Sigmoid colon (tissue), 6 donors: ENCODE measurements at regions not wholly inside any gene's neighbourhood (a gene's known extent, or its start where the extent isn't known, plus 50 kb on each side); places are given as distances from the start of the nearest gene placed in this dataset.

ENCODE experiments used
- DNase-seq: peaks from one replicate; pipeline ENCODE4 v3.0.0-alpha.2; 2019
- H3K27ac ChIP-seq, 4 donors: fragments of 200-600 bp; sonication (generic); one replicate each; pipeline ENCODE4 v1.5.1; 2016 to 2019; ENCODE audit warnings: mild to moderate bottlenecking in 1 of 4
- H3K27me3 ChIP-seq, 3 donors: fragments of 200-600 bp; sonication (generic); one replicate each; pipeline ENCODE4 v1.5.1; 2019; ENCODE audit warnings: mild to moderate bottlenecking in 1 of 3
- H3K36me3 ChIP-seq, 4 donors: fragments of 200-600 bp; sonication (generic); one replicate each; pipeline ENCODE4 v1.5.1; 2016 to 2019
- H3K4me1 ChIP-seq, 4 donors: fragments of 200-600 bp; sonication (generic); one replicate each; pipeline ENCODE4 v1.5.1; 2017 to 2019
- H3K4me3 ChIP-seq, 4 donors: fragments of 200-600 bp; sonication (generic); one replicate each; pipeline ENCODE4 v1.5.1; 2017 to 2019; ENCODE audit warnings: mild to moderate bottlenecking in 2 of 4, moderate library complexity in 1 of 4
- H3K9me3 ChIP-seq, 4 donors: fragments of 200-600 bp in 3 of 4; sonication (generic) in 3 of 4; one replicate each; pipeline versions ENCODE4 v1.5.1 to v1.6.1; 2013 to 2019
- EP300 ChIP-seq, 4 donors: sonication (generic); formaldehyde crosslinking; IDR thresholded peaks; one replicate each; pipeline ENCODE4 v1.6.1; 2017; ENCODE audit warnings: antibody characterized with exemption in 4 of 4
- POLR2A ChIP-seq, 2 donors: fragments of 450-650 bp; IDR thresholded peaks; one replicate each; pipeline ENCODE4 v1.6.1; 2016; ENCODE audit warnings: antibody characterized with exemption in 2 of 2, mild to moderate bottlenecking in 2 of 2, moderate library complexity in 2 of 2
- POLR2AphosphoS5 ChIP-seq, 4 donors: sonication (generic); formaldehyde crosslinking; IDR thresholded peaks; one replicate each; pipeline ENCODE4 v1.6.1; 2017; ENCODE audit warnings: antibody characterized with exemption in 4 of 4
- WGBS, 2 donors: extraction: QIAGEN DNeasy Blood & Tissue Kit; methylation state at CpG; one replicate each; pipeline ENCODE4 v1.1.7; 2013; 5-methylcytosine and 5-hydroxymethylcytosine counted together
- intact Hi-C: fragments of 100-400 bp; cut with DNase I; formaldehyde crosslinking; loops from one replicate; pipeline ENCODE4 v1.15.1; 2023
- TF ChIP-seq, protein P1 (sequence below), 4 experiments: fragments of 450-650 bp in 3 of 4; fragments of 200-600 bp in 1 of 4; IDR thresholded peaks; one replicate each; pipeline ENCODE4 v1.5.1; 2016 to 2019; ENCODE audit warnings: antibody characterized with exemption in 4 of 4, mild to moderate bottlenecking in 3 of 4, moderate library complexity in 2 of 4
- donor health status: healthy with polysubstance abuse.
- donor health status: healthy.

DNA sequence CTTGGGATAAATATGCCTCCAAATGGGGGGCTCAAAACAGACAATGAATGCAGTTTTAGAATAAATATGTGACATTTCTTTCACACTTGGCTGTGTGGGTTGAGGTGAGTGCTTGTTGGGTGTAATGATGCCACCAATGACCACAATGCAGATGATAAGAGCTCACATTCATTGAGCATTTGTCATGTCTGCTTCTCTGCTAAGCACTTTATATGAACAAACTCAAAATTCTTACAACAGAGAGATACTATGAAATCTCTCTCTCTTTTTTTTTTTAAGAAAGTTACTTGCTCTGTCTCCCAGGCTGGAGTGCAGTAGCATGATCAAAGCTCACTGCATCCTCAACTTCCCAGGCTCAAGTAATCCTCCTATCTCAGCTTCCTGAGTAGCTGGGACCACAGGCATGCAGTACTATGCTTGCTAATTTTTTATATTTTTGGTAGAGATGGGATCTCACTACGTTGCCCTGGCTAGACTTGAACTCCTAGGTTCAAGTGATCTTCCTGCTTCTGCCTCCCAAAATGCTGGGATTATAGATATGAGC lies 185.4 kb downstream of the JCAD start:
- 64 to 83% methylated on average over 1 of the region's 1 CpG for WGBS, 2 donors
- Histone ChIP-seq H3K4me3 (no peak overlapping the region), H3K27ac (no peak overlapping the region), H3K9me3 (no peaks in the 10 kb centered on the region), H3K27me3 (no peaks in the 10 kb centered on the region), H3K4me1 (peaks cover 0 to 23% (median 17%) of the 10 kb centered on the region in 4 donors), H3K36me3 (no peaks in the 10 kb centered on the region)
- intact Hi-C loops, result loop anchor here (5.0 kb wide), 1 partner anchor 73 kb away; no protein-coding TSS in a partner anchor
- DNase-seq, result no peak
- no peak for TF ChIP-seq POLR2A (IDR thresholded peaks at IDR 0.05)

- DNase-seq, result no peak
- Histone ChIP-seq H3K4me3 (no peak overlapping the region), H3K36me3 (no peaks in the 10 kb centered on the region), H3K9me3 (no peaks in the 10 kb centered on the region), H3K27ac (peak overlapping the region in 3 of 4 donors; percentile 59 to 71 (median 67)), H3K4me1 (peaks cover 0 to 23% (median 12%) of the 10 kb centered on the region in 4 donors), H3K27me3 (no peaks in the 10 kb centered on the region)
- WGBS, 2 donors, result 68 to 93% methylated on average over 2 of the region's 2 CpGs
- no peak for TF ChIP-seq EP300 (IDR thresholded peaks at IDR 0.05)
- TF ChIP-seq, protein P1, sequence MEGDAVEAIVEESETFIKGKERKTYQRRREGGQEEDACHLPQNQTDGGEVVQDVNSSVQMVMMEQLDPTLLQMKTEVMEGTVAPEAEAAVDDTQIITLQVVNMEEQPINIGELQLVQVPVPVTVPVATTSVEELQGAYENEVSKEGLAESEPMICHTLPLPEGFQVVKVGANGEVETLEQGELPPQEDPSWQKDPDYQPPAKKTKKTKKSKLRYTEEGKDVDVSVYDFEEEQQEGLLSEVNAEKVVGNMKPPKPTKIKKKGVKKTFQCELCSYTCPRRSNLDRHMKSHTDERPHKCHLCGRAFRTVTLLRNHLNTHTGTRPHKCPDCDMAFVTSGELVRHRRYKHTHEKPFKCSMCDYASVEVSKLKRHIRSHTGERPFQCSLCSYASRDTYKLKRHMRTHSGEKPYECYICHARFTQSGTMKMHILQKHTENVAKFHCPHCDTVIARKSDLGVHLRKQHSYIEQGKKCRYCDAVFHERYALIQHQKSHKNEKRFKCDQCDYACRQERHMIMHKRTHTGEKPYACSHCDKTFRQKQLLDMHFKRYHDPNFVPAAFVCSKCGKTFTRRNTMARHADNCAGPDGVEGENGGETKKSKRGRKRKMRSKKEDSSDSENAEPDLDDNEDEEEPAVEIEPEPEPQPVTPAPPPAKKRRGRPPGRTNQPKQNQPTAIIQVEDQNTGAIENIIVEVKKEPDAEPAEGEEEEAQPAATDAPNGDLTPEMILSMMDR (IDR thresholded peaks at IDR 0.05), result no peak
- TF ChIP-seq POLR2AphosphoS5 (IDR thresholded peaks at IDR 0.05), result no peak
- TF ChIP-seq POLR2A (IDR thresholded peaks at IDR 0.05), result no peak
- intact Hi-C loops, result loop anchor here (5.0 kb wide), 1 partner anchor 77 kb away; no protein-coding TSS in a partner anchor
Measured at GRCh38 chr10:29870522-29871044, 188.8 kb downstream of the JCAD start.

GRCh38 chr10:29869593-29869992 lies 189.8 kb downstream of the JCAD start:
- H3K4me1 ChIP-seq, result peaks cover 0 to 23% (median 12%) of the 10 kb centered on the region in 4 donors
- H3K4me3 ChIP-seq, result no peak overlapping the region
- no peaks in the 10 kb centered on the region for H3K9me3 ChIP-seq
- no peaks in the 10 kb centered on the region for H3K36me3 ChIP-seq
- H3K27ac ChIP-seq, result peak overlapping the region in 3 of 4 donors; percentile 59 to 71 (median 67)
- no peak for DNase-seq
- TF ChIP-seq, protein P1 (IDR thresholded peaks at IDR 0.05), result no peak
- TF ChIP-seq EP300 (IDR thresholded peaks at IDR 0.05), result peak in 1 of 4 donors; percentile 37
- TF ChIP-seq POLR2AphosphoS5 (IDR thresholded peaks at IDR 0.05), result peak; percentile 41 to 80 (median 68)
- WGBS, 2 donors, result 92 to 96% methylated on average over 6 of the region's 6 CpGs
- intact Hi-C loops, result no loop called here
- H3K27me3 ChIP-seq, result no peaks in the 10 kb centered on the region

- WGBS, 2 donors, result 89 to 94% methylated on average over 2 of the region's 2 CpGs
- intact Hi-C loops, result no loop called here
- H3K27ac ChIP-seq, result peak overlapping the region in 1 of 4 donors; percentile 14
Measured at GRCh38 chr10:29866356-29866755, 193.0 kb downstream of the JCAD start.

GRCh38 chr10:29865700-29866355 lies 193.6 kb downstream of the JCAD start:
- DNase-seq, result no peak
- no peaks in the 10 kb centered on the region for H3K9me3 ChIP-seq
- H3K27me3 ChIP-seq, result no peaks in the 10 kb centered on the region
- no peaks in the 10 kb centered on the region for H3K36me3 ChIP-seq
- no peak overlapping the region for H3K4me3 ChIP-seq
- intact Hi-C loops, result no loop called here
- H3K27ac ChIP-seq, result peak overlapping the region in 1 of 4 donors; percentile 14
- H3K4me1 ChIP-seq, result peaks cover 0 to 41% (median 13%) of the 10 kb centered on the region in 4 donors
- TF ChIP-seq POLR2A (IDR thresholded peaks at IDR 0.05) (no peak), POLR2AphosphoS5 (IDR thresholded peaks at IDR 0.05) (no peak), EP300 (IDR thresholded peaks at IDR 0.05) (no peak)
- TF ChIP-seq, protein P1 (IDR thresholded peaks at IDR 0.05), result no peak
- WGBS, 2 donors, result 67 to 73% methylated on average over 6 of the region's 6 CpGs

More at GRCh38 chr10:29866356-29866755, 193.0 kb downstream of the JCAD start:
- TF ChIP-seq POLR2AphosphoS5 (IDR thresholded peaks at IDR 0.05) (no peak), POLR2A (IDR thresholded peaks at IDR 0.05) (no peak), EP300 (IDR thresholded peaks at IDR 0.05) (no peak)
- TF ChIP-seq, protein P1 (IDR thresholded peaks at IDR 0.05), result no peak
- Histone ChIP-seq H3K36me3 (no peaks in the 10 kb centered on the region), H3K4me1 (peaks cover 0 to 36% (median 12%) of the 10 kb centered on the region in 4 donors), H3K9me3 (no peaks in the 10 kb centered on the region), H3K27me3 (no peaks in the 10 kb centered on the region), H3K4me3 (no peak overlapping the region)
- DNase-seq, result no peak
